Fibroblast of villous mesenchyme (primary cell): ENCODE measurements at regions not wholly inside any gene's neighbourhood (a gene's known extent, or its start where the extent isn't known, plus 50 kb on each side); places are given as distances from the start of the nearest gene placed in this dataset.

Source experiments
- DNase-seq: peaks from one replicate; pipeline ENCODE4 v3.0.0-alpha.2; 2010; ENCODE audit warnings: low read depth
- H3K4me3 ChIP-seq: 2 replicates; pipeline ENCODE4 v1.5.1; 2011; ENCODE audit warnings: low read depth, mild to moderate bottlenecking, low read length
- CTCF ChIP-seq: IDR thresholded peaks from 2 replicates; pipeline ENCODE4 v1.5.1; 2012; ENCODE audit warnings: low read depth, mild to moderate bottlenecking, low read length; ENCODE audit not compliant: insufficient read depth

- no peak overlapping the region for H3K4me3 ChIP-seq
- no peak for TF ChIP-seq CTCF
- DNase-seq = no peak
Observed at GRCh38 chr13:67964091-67964490, 734.0 kb upstream of the PCDH9 start.

- TF ChIP-seq CTCF = no peak
- no peak overlapping the region for H3K4me3 ChIP-seq
- DNase-seq = no peak
Observed at GRCh38 chr13:67961331-67961730, 731.2 kb upstream of the PCDH9 start.

DNA sequence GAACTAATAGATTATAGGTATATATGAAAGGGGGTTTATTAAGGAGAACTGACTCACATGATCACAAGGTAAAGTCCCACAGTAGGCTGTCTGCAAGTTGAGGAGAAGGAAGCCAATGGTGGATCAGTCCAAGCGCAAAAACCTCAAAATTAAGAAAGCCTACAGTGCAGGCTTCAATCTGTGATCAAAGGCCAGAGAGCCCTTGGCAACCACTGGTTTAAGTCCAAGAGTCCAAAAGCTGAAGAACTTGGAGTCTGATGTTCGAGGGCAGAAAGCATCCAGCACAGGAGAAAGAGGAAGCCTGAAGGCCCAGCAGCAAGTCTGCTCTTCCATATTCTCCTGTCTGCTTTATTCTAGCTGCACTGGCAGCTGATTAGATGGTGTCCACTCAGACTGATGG lies 721.3 kb upstream of the PCDH9 start:
- DNase-seq = no peak
- no peak overlapping the region for H3K4me3 ChIP-seq
- TF ChIP-seq CTCF = no peak

DNA sequence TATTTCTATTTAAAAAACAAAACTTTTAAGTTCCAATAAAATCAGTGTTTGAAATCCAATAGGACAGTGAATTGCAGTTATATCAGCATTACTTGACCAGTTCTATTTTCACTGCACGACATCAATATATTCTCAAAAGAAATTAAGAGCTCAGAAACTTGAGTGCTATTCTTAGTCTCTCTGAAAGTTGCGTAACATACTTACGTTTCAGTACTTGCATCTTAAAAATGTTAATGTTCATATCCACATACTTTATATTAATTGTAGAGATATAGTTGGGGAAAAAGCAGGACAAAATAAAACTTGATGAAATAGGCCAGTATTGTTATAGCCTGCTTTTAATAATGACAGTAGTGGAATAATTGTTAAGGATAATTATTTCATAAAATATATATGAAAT lies 720.5 kb upstream of the PCDH9 start:
- no peak for DNase-seq
- no peak overlapping the region for H3K4me3 ChIP-seq
- TF ChIP-seq CTCF = no peak

DNA sequence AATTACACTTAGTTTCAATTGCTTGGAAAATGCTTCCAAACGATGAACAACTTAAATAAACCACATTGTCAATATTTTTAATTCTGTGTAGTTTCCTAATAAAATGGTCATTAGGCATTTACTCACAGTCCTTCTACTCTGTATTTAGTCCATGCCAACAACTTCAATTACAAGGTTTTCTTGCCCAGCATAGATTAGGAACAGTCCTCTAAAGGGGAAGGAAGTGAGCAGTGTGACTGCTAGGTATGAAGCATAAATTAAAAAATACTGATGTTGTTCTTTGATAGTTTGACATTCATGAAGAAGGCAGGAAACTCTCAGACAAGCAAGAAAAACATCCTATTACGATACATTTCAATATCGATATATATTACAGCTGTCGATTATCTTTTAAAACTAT lies 716.0 kb upstream of the PCDH9 start:
- no peak for TF ChIP-seq CTCF
- H3K4me3 ChIP-seq = no peak overlapping the region
- no peak for DNase-seq

- no peak overlapping the region for H3K4me3 ChIP-seq
- no peak for TF ChIP-seq CTCF
- no peak for DNase-seq
Observed at GRCh38 chr13:67943116-67943515, 713.0 kb upstream of the PCDH9 start.

GRCh38 chr13:67935626-67936025 lies 705.5 kb upstream of the PCDH9 start:
- TF ChIP-seq CTCF = no peak
- DNase-seq = no peak
- no peak overlapping the region for H3K4me3 ChIP-seq
